ENCODE measurements at regions not wholly inside any gene's neighbourhood (a gene's known extent, or its start where the extent isn't known, plus 50 kb on each side); places are given as distances from the start of the nearest gene placed in this dataset.

DNA sequence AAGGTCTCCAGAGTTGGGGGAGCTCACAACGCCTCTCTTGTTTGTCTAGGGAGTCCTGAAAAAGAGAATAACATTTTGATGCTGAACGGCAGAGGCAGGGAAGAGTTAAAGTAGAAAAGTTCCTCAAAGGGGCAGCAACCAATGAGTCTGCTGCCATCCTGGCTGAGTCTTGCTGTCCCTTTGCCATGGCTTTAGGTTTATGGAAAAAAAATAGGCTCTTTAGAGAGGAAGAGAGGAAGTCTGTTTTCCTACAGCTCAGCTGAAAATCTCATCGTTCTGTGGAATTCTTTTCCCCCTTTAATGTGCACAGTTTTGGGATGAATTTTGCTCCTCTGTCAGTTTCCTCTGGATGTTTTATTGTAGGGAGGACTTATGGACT lies 314.8 kb upstream of the TBX3 start:
- Histone ChIP-seq H3K4me3 (no peak overlapping the region), H3K27me3 (no peaks in the 10 kb centered on the region), H3K36me3 (no peaks in the 10 kb centered on the region), H3K9me3 (peaks cover 9% of the 10 kb centered on the region)
- no peak for DNase-seq

DNA sequence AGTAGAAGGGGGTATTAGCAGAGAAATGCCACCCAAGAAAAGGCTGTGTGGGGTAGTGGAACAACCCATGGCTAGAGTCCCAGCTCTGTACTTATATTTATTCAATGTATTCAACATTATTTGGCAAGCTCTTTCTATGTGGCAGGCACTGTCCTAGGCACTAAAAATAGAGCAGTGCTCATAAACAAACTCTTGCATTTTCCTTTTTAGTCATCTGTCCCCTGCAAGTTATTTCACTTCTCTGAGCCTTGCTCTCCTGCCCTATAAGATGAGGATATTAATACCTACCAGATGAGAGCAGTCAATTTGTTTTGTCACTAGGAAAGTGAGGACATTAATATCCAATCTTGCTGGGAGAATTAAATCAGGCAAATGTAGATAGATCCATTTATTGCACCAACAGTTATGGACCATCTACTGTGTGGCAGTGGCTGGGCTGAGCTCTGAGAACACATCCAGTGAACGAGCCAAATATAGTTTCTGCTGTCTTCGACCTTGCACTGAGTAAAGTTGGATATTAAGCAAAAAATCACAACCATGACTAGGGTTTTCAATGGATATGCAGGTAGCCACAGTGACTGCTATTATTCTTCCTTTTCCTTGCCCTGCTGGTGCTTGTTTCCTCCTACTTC lies 314.3 kb upstream of the TBX3 start:
- DNase-seq = no peak
- Histone ChIP-seq H3K9me3 (peaks cover 9% of the 10 kb centered on the region), H3K4me3 (no peak overlapping the region), H3K27me3 (no peaks in the 10 kb centered on the region), H3K36me3 (no peaks in the 10 kb centered on the region)

DNA sequence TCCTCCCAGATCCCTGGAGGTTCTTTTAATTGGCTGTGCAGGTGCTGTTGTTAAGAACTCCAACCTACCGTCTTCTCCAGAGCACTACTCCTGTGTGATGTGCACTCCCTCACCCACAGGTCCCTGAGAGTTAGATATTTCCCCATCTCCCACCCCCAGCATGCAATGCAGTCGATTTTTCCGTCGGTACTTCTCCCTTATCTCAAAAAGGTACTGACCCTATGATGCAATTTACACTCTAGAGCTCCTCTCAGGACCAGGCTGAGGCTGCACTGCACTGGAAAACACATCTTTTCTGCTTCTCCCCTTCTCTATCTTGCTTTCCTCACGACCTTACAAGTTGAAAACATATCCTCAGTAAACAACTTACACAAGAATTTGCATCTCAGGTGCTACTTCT lies 312.4 kb upstream of the TBX3 start:
- Histone ChIP-seq H3K4me3 (no peak overlapping the region), H3K27me3 (no peaks in the 10 kb centered on the region), H3K9me3 (peaks cover 9% of the 10 kb centered on the region), H3K36me3 (no peaks in the 10 kb centered on the region)
- DNase-seq = no peak

DNA sequence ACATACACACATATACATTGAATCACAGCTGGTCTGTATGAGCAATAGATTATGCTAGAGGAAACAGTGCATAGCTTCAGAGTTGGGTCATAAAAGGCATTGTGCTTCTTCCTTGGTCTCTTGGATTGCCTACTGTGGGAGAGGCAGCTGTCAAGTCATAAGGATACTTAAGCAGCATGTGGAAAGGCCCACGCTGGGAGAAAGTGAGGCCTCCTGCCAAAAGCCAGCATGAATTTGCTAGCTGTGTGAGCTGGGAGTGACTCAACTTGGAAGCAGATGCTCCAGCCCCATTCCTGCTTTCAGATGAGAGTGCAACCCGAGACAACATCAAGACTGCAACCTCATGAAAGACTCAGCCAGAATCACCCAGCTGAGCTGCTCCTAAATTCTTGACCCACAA lies 311.9 kb upstream of the TBX3 start:
- Histone ChIP-seq H3K9me3 (peaks cover 9% of the 10 kb centered on the region), H3K4me3 (no peak overlapping the region), H3K36me3 (no peaks in the 10 kb centered on the region), H3K27me3 (no peaks in the 10 kb centered on the region)
- peak; percentile 60 for DNase-seq

DNA sequence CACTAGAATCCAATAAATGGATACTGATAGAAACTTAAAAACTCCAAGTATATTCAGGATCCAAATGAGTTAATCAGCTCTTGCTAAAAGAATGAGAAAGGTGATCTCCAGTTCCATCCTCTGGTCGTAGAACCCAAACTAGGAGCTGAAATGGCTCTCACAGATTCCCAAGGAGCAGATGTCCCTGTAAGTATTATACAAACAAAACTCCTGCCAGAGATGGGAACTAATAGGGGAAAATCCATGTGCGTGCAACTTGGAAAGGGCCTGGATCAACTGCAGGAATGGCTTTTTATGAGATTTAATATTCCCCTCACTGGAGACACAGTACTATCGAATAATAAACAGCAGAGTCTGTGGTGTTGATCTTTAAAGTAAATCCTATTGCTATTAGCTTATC lies 309.2 kb upstream of the TBX3 start:
- DNase-seq = no peak
- Histone ChIP-seq H3K4me3 (no peak overlapping the region), H3K9me3 (peaks cover 9% of the 10 kb centered on the region), H3K36me3 (no peaks in the 10 kb centered on the region), H3K27me3 (no peaks in the 10 kb centered on the region)

DNA sequence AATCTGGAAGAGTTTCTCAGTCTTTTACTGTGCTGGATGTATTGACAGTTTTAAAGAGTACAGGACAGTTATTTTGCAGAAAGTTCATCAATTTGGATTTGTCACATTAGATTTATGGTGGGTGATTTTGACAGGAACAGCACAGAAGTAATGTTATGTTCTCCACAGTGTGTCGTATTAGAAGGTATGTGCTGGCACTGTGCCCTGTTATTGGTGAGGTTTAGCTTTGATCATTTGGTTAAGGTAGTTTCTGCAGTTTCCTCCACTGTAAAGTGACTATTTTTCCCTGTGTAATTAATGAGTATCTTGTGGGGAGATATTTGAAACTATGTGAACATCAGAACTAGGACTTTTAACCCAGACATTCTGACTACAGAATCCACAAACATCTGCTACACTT lies 308.5 kb upstream of the TBX3 start:
- no peak for DNase-seq
- Histone ChIP-seq H3K27me3 (no peaks in the 10 kb centered on the region), H3K4me3 (no peak overlapping the region), H3K9me3 (peaks cover 11% of the 10 kb centered on the region), H3K36me3 (no peaks in the 10 kb centered on the region)

DNA sequence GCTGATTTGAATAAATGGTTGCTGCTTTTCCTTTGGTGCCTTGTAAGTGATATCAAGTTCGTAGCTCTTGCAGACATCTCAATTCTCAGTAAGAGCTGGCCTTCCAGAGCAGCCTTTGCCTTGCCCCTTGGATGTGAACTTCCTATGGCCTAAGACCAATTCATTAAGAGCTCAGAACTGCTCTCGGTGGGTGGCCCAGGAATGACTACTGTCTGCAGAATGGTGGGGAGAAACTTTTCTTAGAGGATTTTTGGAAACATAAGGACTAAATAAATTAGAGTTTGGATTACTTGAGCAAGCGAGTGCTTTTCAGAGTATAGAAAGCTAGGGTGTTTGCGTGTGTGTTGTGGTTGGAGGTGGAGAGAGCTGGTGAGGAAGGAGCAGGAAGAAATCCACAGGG lies 306.4 kb upstream of the TBX3 start:
- DNase-seq = no peak
- H3K36me3 ChIP-seq = no peaks in the 10 kb centered on the region
- no peaks in the 10 kb centered on the region for H3K27me3 ChIP-seq
- H3K9me3 ChIP-seq = peaks cover 6% of the 10 kb centered on the region
- H3K4me3 ChIP-seq = no peak overlapping the region

DNA sequence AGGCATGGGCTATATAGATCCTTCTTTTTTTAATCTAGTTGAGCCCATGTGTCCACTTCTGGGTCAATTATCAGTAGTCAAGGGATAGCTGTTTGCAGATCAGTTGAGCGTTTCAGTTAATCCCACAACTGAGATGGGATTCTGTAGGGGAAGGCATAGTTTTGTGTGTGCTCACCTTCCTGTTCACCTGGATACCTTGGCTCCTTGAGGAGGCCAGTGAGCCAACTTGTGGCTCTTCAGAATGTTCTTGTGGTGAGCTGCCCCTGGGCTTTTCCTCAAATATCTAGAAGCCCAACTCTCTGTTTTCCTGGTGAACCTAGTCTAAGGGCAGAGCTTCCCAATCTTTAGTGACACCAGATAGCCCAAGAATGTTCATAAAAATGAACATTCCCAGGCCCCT lies 302.9 kb upstream of the TBX3 start:
- Histone ChIP-seq H3K36me3 (no peaks in the 10 kb centered on the region), H3K9me3 (peaks cover 2% of the 10 kb centered on the region; the same call in 1 of the 2 replicates), H3K27me3 (no peaks in the 10 kb centered on the region), H3K4me3 (no peak overlapping the region)
- no peak for DNase-seq

DNA sequence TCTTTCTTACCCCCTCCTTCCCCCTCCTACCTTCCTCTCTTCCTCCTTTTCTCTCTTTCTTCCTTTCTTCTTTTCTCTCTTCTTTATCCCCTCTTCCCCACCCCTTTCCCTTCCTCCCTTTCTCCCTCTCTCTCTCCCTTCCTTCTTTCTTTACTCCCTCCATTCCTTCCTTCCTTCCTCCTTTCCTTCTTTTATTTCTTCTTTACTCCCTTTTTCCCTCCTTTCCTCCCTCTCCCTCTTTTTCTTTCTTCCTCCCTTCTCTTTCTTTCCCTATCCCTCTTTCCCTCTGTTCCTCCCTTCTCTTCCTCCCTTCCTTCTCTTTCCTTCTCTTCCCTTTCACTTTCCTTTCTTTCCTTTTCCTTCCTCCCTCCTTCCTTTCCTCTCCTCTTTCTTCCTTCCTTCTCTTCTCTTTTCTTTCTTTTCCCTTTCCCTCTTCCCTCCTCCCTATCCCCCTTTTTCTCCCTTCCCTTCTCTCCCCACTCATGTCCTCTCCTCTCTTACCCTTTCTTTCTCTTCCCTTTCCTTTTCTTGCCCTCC lies 302.3 kb upstream of the TBX3 start:
- Histone ChIP-seq H3K36me3 (no peaks in the 10 kb centered on the region), H3K9me3 (peaks cover 2% of the 10 kb centered on the region; the same call in 1 of the 2 replicates), H3K27me3 (no peaks in the 10 kb centered on the region), H3K4me3 (no peak overlapping the region)
- DNase-seq = no peak

DNA sequence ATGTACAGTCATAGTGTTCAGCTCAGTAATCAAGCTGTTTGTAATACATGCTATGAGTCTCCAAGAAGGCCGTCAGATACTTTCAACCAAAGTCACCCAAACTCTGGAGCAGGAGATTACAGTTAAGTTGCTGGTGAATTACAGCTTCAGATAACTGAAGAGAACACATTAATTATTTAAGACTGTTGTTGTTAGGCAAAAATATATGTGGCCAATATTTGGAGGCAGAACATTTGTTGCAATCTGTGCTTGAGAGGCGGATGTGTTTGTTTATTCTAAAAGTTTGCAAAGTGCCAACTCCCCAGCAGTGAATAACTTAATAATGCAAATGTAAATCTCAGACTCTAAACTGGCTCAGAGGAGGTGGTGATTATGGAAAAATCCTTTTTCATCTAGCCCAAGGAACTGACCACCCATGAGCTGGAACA lies 300.7 kb upstream of the TBX3 start:
- no peak overlapping the region for H3K4me3 ChIP-seq
- peaks cover 2% of the 10 kb centered on the region; the same call in 1 of the 2 replicates for H3K9me3 ChIP-seq
- no peak for DNase-seq
- no peaks in the 10 kb centered on the region for H3K36me3 ChIP-seq
- no peaks in the 10 kb centered on the region for H3K27me3 ChIP-seq

DNA sequence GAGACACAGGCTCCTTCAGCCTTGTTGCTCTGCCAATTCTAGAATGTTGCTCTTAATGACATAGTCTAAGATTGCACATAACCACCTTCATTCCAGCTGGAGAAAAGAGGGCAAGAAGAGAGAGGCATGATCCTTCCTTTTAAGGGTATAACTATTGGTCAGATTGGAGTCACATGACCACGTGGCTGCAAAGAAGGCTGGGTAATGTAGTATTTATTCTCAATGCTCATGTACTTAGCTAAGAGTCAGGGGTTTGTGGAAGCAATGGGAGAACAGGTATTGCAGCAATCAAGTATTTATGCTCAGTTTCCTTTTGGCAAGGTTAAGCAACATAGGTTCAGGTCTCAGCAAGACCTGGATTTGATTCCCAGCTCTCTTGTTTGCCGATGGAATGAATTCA lies 298.8 kb upstream of the TBX3 start:
- Histone ChIP-seq H3K36me3 (no peaks in the 10 kb centered on the region), H3K9me3 (peaks cover 2% of the 10 kb centered on the region; the same call in 1 of the 2 replicates), H3K4me3 (no peak overlapping the region), H3K27me3 (no peaks in the 10 kb centered on the region)
- no peak for DNase-seq

DNA sequence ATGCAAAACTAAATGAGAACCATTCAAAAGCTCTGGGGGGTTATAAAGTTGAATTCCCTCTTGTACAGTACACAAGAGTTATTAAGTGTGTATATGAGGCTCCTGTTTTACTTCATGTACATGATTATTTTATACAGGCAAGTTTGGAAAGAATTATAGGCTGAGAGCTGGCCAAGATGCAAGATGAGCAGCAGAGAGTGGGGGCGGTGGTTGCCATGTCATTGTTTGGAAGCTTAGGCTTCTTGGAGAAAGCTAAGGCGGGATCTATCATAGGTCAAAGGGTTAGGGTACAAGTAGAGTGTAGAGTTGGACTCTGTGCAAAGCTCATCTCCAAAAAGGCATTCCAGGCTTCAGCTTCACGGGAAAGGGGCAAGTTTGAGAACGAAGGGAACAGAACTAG lies 297.1 kb upstream of the TBX3 start:
- DNase-seq = peak; percentile 39
- H3K9me3 ChIP-seq = no peaks in the 10 kb centered on the region
- no peaks in the 10 kb centered on the region for H3K27me3 ChIP-seq
- no peak overlapping the region for H3K4me3 ChIP-seq
- H3K36me3 ChIP-seq = no peaks in the 10 kb centered on the region

DNA sequence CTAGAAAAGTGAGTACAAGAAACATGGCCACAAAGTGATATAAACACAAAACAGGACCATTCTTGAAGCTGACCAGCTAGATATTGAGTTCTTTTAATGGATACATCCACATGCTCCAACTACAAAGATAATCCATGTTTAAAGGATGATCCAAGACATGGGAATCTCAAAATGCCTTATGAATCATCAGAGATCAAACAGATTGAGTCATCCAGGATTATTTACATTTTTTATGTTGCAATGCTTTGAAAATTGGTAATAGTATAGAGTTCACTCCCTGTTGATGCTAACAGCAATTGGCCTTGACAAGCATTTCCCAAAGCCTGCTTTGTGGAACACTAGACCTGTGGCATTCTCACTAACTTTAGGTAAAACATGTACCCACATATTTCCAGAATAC lies 293.0 kb upstream of the TBX3 start:
- H3K36me3 ChIP-seq = no peaks in the 10 kb centered on the region
- no peak overlapping the region for H3K4me3 ChIP-seq
- no peaks in the 10 kb centered on the region for H3K9me3 ChIP-seq
- no peak for DNase-seq
- no peaks in the 10 kb centered on the region for H3K27me3 ChIP-seq

DNA sequence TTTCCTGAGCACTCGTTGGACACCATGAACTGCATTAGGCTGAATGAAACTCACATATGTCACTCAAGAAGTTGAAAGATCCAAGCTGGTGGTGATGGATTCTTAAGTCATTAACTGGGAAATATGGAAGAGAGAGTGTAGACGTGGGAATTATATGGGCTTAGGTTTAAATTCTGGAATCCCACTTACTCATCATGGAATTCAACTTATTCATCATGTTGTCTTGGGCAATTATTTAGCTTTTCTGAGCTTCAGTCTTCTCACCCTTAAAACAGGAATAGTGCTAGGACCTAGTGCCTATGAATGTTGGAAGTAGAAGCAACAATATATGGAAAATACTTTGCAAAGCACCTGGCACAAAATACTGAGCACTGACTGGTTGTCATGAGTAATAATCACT lies 292.4 kb upstream of the TBX3 start:
- Histone ChIP-seq H3K27me3 (no peaks in the 10 kb centered on the region), H3K36me3 (no peaks in the 10 kb centered on the region), H3K9me3 (no peaks in the 10 kb centered on the region), H3K4me3 (no peak overlapping the region)
- no peak for DNase-seq

DNA sequence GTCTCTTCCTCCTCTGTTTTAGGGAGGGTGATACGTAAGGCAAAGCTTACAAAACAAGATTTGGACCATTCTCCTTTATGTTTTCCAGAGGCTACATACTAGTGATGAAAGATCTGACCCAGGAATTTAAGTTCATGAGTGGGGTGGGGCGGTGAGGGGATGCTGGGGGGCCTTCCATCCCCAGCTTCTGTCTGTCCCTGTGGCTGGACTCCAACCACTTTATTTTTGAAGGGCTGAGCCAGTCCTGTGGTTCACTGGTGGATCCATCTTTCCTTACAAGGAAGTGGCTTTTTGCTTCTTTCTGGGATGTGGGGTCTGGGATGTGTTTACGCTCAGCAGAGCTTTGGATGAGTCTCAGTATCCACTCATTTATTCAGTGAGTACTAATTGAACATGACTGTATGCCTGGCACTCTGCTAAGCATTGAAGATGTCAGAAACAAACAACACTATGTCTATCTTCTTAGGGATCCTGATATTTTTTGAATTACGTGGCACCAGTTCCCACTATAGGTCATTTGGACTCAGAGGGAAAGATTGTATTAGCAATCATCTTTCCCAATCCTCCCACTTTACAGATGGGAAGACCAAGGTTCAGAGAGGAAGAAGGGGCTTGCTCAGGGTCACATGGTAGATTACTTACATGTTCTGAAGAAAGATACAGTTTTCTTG lies 291.8 kb upstream of the TBX3 start:
- H3K27me3 ChIP-seq = no peaks in the 10 kb centered on the region
- no peak for DNase-seq
- no peaks in the 10 kb centered on the region for H3K9me3 ChIP-seq
- no peak overlapping the region for H3K4me3 ChIP-seq
- H3K36me3 ChIP-seq = no peaks in the 10 kb centered on the region

DNA sequence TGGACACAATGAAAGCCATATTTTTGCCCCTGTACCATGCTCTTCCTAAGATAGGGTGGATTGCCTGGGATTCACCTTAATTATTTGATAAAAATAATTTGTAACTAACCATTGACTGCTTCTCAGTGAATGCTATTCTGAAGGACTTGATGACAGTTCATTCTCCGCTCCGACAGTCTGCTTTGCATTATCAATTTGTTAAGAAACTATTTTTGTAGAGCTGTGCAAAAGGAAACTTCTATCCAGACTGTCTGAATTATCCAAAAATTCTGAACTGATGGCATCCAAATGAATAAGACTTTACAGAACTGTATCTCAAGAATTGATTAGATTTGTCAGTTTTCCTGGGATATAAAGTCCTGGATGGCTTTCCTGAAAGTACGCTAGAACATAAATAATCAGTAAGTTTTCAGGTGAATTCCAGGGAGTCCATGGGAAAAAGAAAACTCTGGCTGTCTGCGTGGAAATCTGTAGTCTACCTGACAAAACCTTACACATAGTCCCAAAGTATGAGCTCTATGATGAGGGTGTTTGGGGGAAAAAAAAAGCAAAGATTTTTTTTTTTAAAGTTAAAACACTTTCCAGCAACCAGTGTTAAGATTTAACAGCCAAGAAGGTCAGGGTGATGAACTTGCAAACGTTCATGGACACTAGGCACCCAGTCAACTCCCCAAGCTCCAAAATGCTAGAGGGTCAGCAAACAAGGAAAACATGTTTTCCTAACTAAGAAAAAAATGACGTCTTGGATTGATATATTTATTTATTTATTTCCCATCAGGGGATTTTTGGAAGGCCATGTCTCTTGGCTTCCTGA lies 291.1 kb upstream of the TBX3 start:
- Histone ChIP-seq H3K4me3 (no peak overlapping the region), H3K27me3 (no peaks in the 10 kb centered on the region), H3K36me3 (no peaks in the 10 kb centered on the region), H3K9me3 (no peaks in the 10 kb centered on the region)
- no peak for DNase-seq

DNA sequence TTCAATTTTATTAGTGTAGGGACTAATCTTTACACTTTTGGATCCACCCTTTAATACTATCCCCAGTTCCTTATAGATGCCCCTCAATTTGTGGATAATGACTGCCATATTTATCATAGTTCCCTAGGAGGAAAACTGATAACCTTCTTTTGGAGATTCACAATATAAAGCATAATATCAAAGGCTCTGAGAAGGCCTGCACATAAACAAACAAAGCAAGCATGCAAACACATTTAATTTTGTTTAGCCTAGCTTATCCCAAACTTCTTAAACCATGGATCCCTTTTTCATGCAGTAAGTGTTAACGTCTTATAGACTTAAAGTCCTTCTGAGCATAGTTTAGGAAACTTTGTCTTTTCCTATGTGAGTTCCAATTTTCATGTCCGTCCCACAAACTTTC lies 290.4 kb upstream of the TBX3 start:
- no peak for DNase-seq
- no peaks in the 10 kb centered on the region for H3K27me3 ChIP-seq
- no peaks in the 10 kb centered on the region for H3K36me3 ChIP-seq
- no peaks in the 10 kb centered on the region for H3K9me3 ChIP-seq
- no peak overlapping the region for H3K4me3 ChIP-seq
